HG02870 (cell line): ENCODE measurements at regions not wholly inside any gene's neighbourhood (a gene's known extent, or its start where the extent isn't known, plus 50 kb on each side); places are given as distances from the start of the nearest gene placed in this dataset.
"Not testable (repeated sequence)": the region's sequence is repeated elsewhere in the genome, so short reads cannot be mapped to it uniquely, and the experiment has no call there.

Experiments used
- ATAC-seq: cut with Tn5 transposase; IDR thresholded peaks from one replicate; pipeline ENCODE4 v1.9.1; 2021; ENCODE audit warnings: mild to moderate bottlenecking, moderate library complexity; ENCODE audit not compliant: unreplicated experiment

- no peak for ATAC-seq
These were observed 128.2 kb upstream of the RASEF start for GRCh38 chr9:83191154-83191553.

- not testable (repeated sequence) for ATAC-seq
These were observed 126.1 kb upstream of the RASEF start for GRCh38 chr9:83189026-83189425.

GRCh38 chr9:83188277-83188676 is 125.3 kb upstream of the RASEF start:
- no peak for ATAC-seq

GRCh38 chr9:83186155-83186737 is 123.3 kb upstream of the RASEF start:
- ATAC-seq, result no peak

- ATAC-seq, result no peak
These were observed 122.7 kb upstream of the RASEF start for GRCh38 chr9:83185488-83186154.

- ATAC-seq, result no peak
These were observed 120.7 kb upstream of the RASEF start for GRCh38 chr9:83183621-83184020.

- no peak for ATAC-seq
These were observed 119.1 kb upstream of the RASEF start for GRCh38 chr9:83182071-83182470.

- ATAC-seq, result no peak
These were observed 115.8 kb upstream of the RASEF start for GRCh38 chr9:83178717-83179116.

- no peak for ATAC-seq
These were observed 114.8 kb upstream of the RASEF start for GRCh38 chr9:83177747-83178146.

- no peak for ATAC-seq
These were observed 104.2 kb upstream of the RASEF start for GRCh38 chr9:83167126-83167525.

GRCh38 chr9:83166372-83166771 is 103.4 kb upstream of the RASEF start:
- ATAC-seq, result no peak

GRCh38 chr9:83155733-83156132 is 92.8 kb upstream of the RASEF start:
- no peak for ATAC-seq

GRCh38 chr9:83154821-83155220 is 91.9 kb upstream of the RASEF start:
- no peak for ATAC-seq

GRCh38 chr9:83154087-83154736 is 91.3 kb upstream of the RASEF start:
- peak; percentile 97 for ATAC-seq

- no peak for ATAC-seq
These were observed 90.1 kb upstream of the RASEF start for GRCh38 chr9:83153030-83153429.

GRCh38 chr9:83151627-83152137 is 88.7 kb upstream of the RASEF start:
- no peak for ATAC-seq

GRCh38 chr9:83147315-83148149 is 84.6 kb upstream of the RASEF start:
- no peak for ATAC-seq

GRCh38 chr9:83146325-83146724 is 83.4 kb upstream of the RASEF start:
- no peak for ATAC-seq

- no peak for ATAC-seq
These were observed 81.5 kb upstream of the RASEF start for GRCh38 chr9:83144492-83144891.

- ATAC-seq, result no peak
These were observed 79.4 kb upstream of the RASEF start for GRCh38 chr9:83142389-83142788.

GRCh38 chr9:83141887-83142286 is 78.9 kb upstream of the RASEF start:
- no peak for ATAC-seq
